ENCODE measurements at regions not wholly inside any gene's neighbourhood (a gene's known extent, or its start where the extent isn't known, plus 50 kb on each side); places are given as distances from the start of the nearest gene placed in this dataset.

- DNase-seq (ENCODE audit: low spot score) = no peak
Observed at GRCh38 chr5:74954919-74955318, 88.7 kb upstream of the FAM169A start.

GRCh38 chr5:74953937-74954720, 87.9 kb upstream of the FAM169A start:
- no peak for DNase-seq (ENCODE audit: low spot score)

- DNase-seq (ENCODE audit: low spot score) = no peak
Observed at GRCh38 chr5:74953554-74953936, 87.4 kb upstream of the FAM169A start.

GRCh38 chr5:74952406-74952805, 86.2 kb upstream of the FAM169A start:
- DNase-seq (ENCODE audit: low spot score) = no peak

GRCh38 chr5:74951865-74952264, 85.7 kb upstream of the FAM169A start:
- no peak for DNase-seq (ENCODE audit: low spot score)

- no peak for DNase-seq (ENCODE audit: low spot score)
Observed at GRCh38 chr5:74950836-74951515, 84.8 kb upstream of the FAM169A start.

- DNase-seq (ENCODE audit: low spot score) = no peak
Observed at GRCh38 chr5:74949976-74950375, 83.8 kb upstream of the FAM169A start.

GRCh38 chr5:74948031-74948546, 81.9 kb upstream of the FAM169A start:
- DNase-seq (ENCODE audit: low spot score) = no peak

GRCh38 chr5:74946471-74946870, 80.3 kb upstream of the FAM169A start:
- no peak for DNase-seq (ENCODE audit: low spot score)

GRCh38 chr5:74945561-74946165, 79.5 kb upstream of the FAM169A start:
- no peak for DNase-seq (ENCODE audit: low spot score)

GRCh38 chr5:74943905-74944304, 77.7 kb upstream of the FAM169A start:
- DNase-seq (ENCODE audit: low spot score) = no peak

GRCh38 chr5:74942622-74943286, 76.6 kb upstream of the FAM169A start:
- no peak for DNase-seq (ENCODE audit: low spot score)

GRCh38 chr5:74940782-74941353, 74.7 kb upstream of the FAM169A start:
- DNase-seq (ENCODE audit: low spot score) = no peak

- no peak for DNase-seq (ENCODE audit: low spot score)
Observed at GRCh38 chr5:74938250-74938933, 72.2 kb upstream of the FAM169A start.

- DNase-seq (ENCODE audit: low spot score) = no peak
Observed at GRCh38 chr5:74935752-74936091, 69.5 kb upstream of the FAM169A start.

- DNase-seq (ENCODE audit: low spot score) = peak; percentile 15
Observed at GRCh38 chr5:74934949-74935751, 69.0 kb upstream of the FAM169A start.

- DNase-seq (ENCODE audit: low spot score) = no peak
Observed at GRCh38 chr5:74927336-74927735, 61.1 kb upstream of the FAM169A start.

GRCh38 chr5:74919487-74919886, 53.3 kb upstream of the FAM169A start:
- DNase-seq (ENCODE audit: low spot score) = peak; percentile 85

GRCh38 chr5:74919041-74919440, 52.9 kb upstream of the FAM169A start:
- DNase-seq (ENCODE audit: low spot score) = no peak

- DNase-seq (ENCODE audit: low spot score) = no peak
Observed at GRCh38 chr5:74918232-74918669, 52.1 kb upstream of the FAM169A start.
